ENCODE measurements at regions not wholly inside any gene's neighbourhood (a gene's known extent, or its start where the extent isn't known, plus 50 kb on each side); places are given as distances from the start of the nearest gene placed in this dataset.

- H3K4me1 ChIP-seq (ENCODE audit: insufficient read depth, low read length): no peaks in the 10 kb centered on the region
- no peak for DNase-seq
- H3K36me3 ChIP-seq (ENCODE audit: insufficient read depth, low read length): no peaks in the 10 kb centered on the region
- no peak overlapping the region for H3K4me3 Mint-ChIP-seq
- H3K4me1 Mint-ChIP-seq: no peaks in the 10 kb centered on the region
- H3K4me3 ChIP-seq (ENCODE audit: low read length): no peak overlapping the region
- H3K27me3 ChIP-seq (ENCODE audit: insufficient read depth, low read length, poor library complexity, severe bottlenecking): no peaks in the 10 kb centered on the region
- H3K9me3 Mint-ChIP-seq: no peaks in the 10 kb centered on the region
- peaks cover 0 to 2% of the 10 kb centered on the region in 2 donors for H3K27me3 Mint-ChIP-seq
- H3K27ac Mint-ChIP-seq: no peak overlapping the region
- no peak overlapping the region for H3K27ac ChIP-seq (ENCODE audit: low read depth, low read length)
- H3K9me3 ChIP-seq (ENCODE audit: low read length): no peaks in the 10 kb centered on the region
- ChIA-PET POLR2A (no interaction called here), CTCF (no interaction called here)
- H3K36me3 Mint-ChIP-seq: no peaks in the 10 kb centered on the region
Measured at GRCh38 chr12:19957308-19958125, 410.8 kb upstream of the PDE3A start.

GRCh38 chr12:19958389-19958788 lies 409.9 kb upstream of the PDE3A start:
- H3K27me3 Mint-ChIP-seq: peaks cover 0 to 2% of the 10 kb centered on the region in 2 donors
- Histone ChIP-seq H3K9me3 (ENCODE audit: low read length) (no peaks in the 10 kb centered on the region), H3K4me1 (ENCODE audit: insufficient read depth, low read length) (no peaks in the 10 kb centered on the region), H3K27me3 (ENCODE audit: insufficient read depth, low read length, poor library complexity, severe bottlenecking) (no peaks in the 10 kb centered on the region), H3K36me3 (ENCODE audit: insufficient read depth, low read length) (no peaks in the 10 kb centered on the region), H3K4me3 (ENCODE audit: low read length) (no peak overlapping the region), H3K27ac (ENCODE audit: low read depth, low read length) (no peak overlapping the region)
- H3K36me3 Mint-ChIP-seq: no peaks in the 10 kb centered on the region
- no peak overlapping the region for H3K4me3 Mint-ChIP-seq
- DNase-seq: no peak
- ChIA-PET POLR2A (no interaction called here), CTCF (no interaction called here)
- H3K9me3 Mint-ChIP-seq: no peaks in the 10 kb centered on the region
- no peaks in the 10 kb centered on the region for H3K4me1 Mint-ChIP-seq
- no peak overlapping the region for H3K27ac Mint-ChIP-seq

DNA sequence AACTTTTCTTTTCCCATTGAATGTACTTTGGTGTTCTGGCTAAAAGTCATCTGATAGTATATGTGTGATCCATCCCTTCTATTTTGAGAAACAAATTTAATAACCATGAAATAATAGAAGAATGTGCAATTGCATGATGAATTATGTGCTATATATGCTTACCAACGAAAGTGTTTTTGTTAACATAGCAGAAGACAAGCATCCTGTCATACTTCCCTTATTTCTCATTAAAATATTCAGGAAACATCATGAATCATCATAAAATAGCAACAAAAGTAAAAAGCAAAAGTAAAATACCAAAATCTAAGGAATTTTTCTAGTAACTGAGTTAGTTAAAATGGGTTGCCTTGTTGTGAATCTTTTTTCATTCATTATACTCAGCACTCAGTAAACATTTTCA lies 409.0 kb upstream of the PDE3A start:
- no peaks in the 10 kb centered on the region for H3K4me1 ChIP-seq (ENCODE audit: insufficient read depth, low read length)
- Mint-ChIP-seq H3K4me1 (no peaks in the 10 kb centered on the region), H3K4me3 (no peak overlapping the region), H3K9me3 (no peaks in the 10 kb centered on the region), H3K27me3 (peaks cover 0 to under 1% of the 10 kb centered on the region in 2 donors), H3K36me3 (no peaks in the 10 kb centered on the region), H3K27ac (no peak overlapping the region)
- ChIA-PET POLR2A (no interaction called here), CTCF (no interaction called here)
- no peaks in the 10 kb centered on the region for H3K27me3 ChIP-seq (ENCODE audit: insufficient read depth, low read length, poor library complexity, severe bottlenecking)
- no peak for DNase-seq
- H3K9me3 ChIP-seq (ENCODE audit: low read length): no peaks in the 10 kb centered on the region
- H3K36me3 ChIP-seq (ENCODE audit: insufficient read depth, low read length): no peaks in the 10 kb centered on the region
- no peak overlapping the region for H3K4me3 ChIP-seq (ENCODE audit: low read length)
- H3K27ac ChIP-seq (ENCODE audit: low read depth, low read length): no peak overlapping the region

GRCh38 chr12:19960527-19960926 lies 407.8 kb upstream of the PDE3A start:
- ChIA-PET POLR2A (no interaction called here), CTCF (no interaction called here)
- Histone ChIP-seq H3K36me3 (ENCODE audit: insufficient read depth, low read length) (no peaks in the 10 kb centered on the region), H3K9me3 (ENCODE audit: low read length) (no peaks in the 10 kb centered on the region), H3K4me3 (ENCODE audit: low read length) (no peak overlapping the region), H3K27ac (ENCODE audit: low read depth, low read length) (no peak overlapping the region), H3K4me1 (ENCODE audit: insufficient read depth, low read length) (no peaks in the 10 kb centered on the region), H3K27me3 (ENCODE audit: insufficient read depth, low read length, poor library complexity, severe bottlenecking) (no peaks in the 10 kb centered on the region)
- no peak for DNase-seq
- H3K9me3 Mint-ChIP-seq: no peaks in the 10 kb centered on the region
- no peak overlapping the region for H3K4me3 Mint-ChIP-seq
- H3K27me3 Mint-ChIP-seq: no peaks in the 10 kb centered on the region
- H3K27ac Mint-ChIP-seq: no peak overlapping the region
- no peaks in the 10 kb centered on the region for H3K4me1 Mint-ChIP-seq
- no peaks in the 10 kb centered on the region for H3K36me3 Mint-ChIP-seq

GRCh38 chr12:19962192-19962591 lies 406.1 kb upstream of the PDE3A start:
- CTCF ChIA-PET: no interaction called here
- Mint-ChIP-seq H3K4me3 (no peak overlapping the region), H3K27ac (no peak overlapping the region), H3K36me3 (no peaks in the 10 kb centered on the region), H3K9me3 (no peaks in the 10 kb centered on the region), H3K4me1 (no peaks in the 10 kb centered on the region), H3K27me3 (peaks cover 0 to 3% of the 10 kb centered on the region in 2 donors)
- Histone ChIP-seq H3K27me3 (ENCODE audit: insufficient read depth, low read length, poor library complexity, severe bottlenecking) (no peaks in the 10 kb centered on the region), H3K36me3 (ENCODE audit: insufficient read depth, low read length) (no peaks in the 10 kb centered on the region), H3K4me3 (ENCODE audit: low read length) (no peak overlapping the region), H3K4me1 (ENCODE audit: insufficient read depth, low read length) (no peaks in the 10 kb centered on the region), H3K27ac (ENCODE audit: low read depth, low read length) (no peak overlapping the region), H3K9me3 (ENCODE audit: low read length) (no peaks in the 10 kb centered on the region)
- DNase-seq: no peak
- POLR2A ChIA-PET: no interaction called here

DNA sequence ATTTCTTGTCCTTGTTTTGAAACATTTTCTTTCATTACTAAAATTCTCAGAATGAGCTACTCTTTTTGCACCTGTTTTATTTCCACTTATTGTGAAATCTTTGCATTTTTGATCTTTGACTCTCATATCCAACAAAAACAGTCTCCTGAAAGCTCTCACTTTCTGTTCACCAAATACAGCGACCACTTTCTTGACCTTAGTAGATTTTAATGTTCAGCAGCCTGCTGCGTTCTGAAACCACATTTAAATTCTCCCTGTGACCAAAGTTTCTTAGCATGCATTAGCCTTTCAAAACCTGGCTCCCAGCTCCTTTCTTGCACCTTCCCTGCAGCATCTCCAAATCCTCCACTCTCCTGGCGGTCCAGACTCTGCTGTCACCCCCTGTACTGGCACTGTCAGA lies 404.4 kb upstream of the PDE3A start:
- ChIA-PET CTCF (no interaction called here), POLR2A (no interaction called here)
- no peak overlapping the region for H3K27ac Mint-ChIP-seq
- no peaks in the 10 kb centered on the region for H3K9me3 ChIP-seq (ENCODE audit: low read length)
- no peak for DNase-seq
- no peaks in the 10 kb centered on the region for H3K9me3 Mint-ChIP-seq
- no peak overlapping the region for H3K4me3 ChIP-seq (ENCODE audit: low read length)
- H3K4me1 ChIP-seq (ENCODE audit: insufficient read depth, low read length): no peaks in the 10 kb centered on the region
- no peaks in the 10 kb centered on the region for H3K4me1 Mint-ChIP-seq
- no peak overlapping the region for H3K27ac ChIP-seq (ENCODE audit: low read depth, low read length)
- H3K27me3 Mint-ChIP-seq: peaks cover 0 to 3% of the 10 kb centered on the region in 2 donors
- H3K36me3 Mint-ChIP-seq: no peaks in the 10 kb centered on the region
- no peaks in the 10 kb centered on the region for H3K36me3 ChIP-seq (ENCODE audit: insufficient read depth, low read length)
- no peak overlapping the region for H3K4me3 Mint-ChIP-seq
- H3K27me3 ChIP-seq (ENCODE audit: insufficient read depth, low read length, poor library complexity, severe bottlenecking): no peaks in the 10 kb centered on the region

DNA sequence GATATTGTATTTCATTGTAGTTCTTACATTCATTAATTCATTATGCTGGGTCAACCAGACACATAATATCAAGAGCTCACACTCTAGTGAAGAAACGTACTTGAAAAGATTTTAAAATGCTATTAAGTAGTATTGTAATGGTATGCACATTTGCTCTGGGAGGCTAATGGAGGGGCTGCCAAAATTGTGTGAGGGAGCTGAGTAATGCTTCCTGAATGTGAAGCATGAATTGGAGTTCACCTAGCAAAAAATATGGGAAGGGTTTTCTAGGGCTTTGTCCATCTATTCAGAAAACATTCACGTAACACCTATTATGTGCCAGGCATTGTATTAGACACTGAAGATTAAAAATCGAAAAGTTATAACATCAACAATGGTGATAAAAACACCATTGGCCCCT lies 403.8 kb upstream of the PDE3A start:
- H3K9me3 Mint-ChIP-seq: no peaks in the 10 kb centered on the region
- H3K9me3 ChIP-seq (ENCODE audit: low read length): no peaks in the 10 kb centered on the region
- H3K27me3 Mint-ChIP-seq: peaks cover 0 to 3% of the 10 kb centered on the region in 2 donors
- H3K27me3 ChIP-seq (ENCODE audit: insufficient read depth, low read length, poor library complexity, severe bottlenecking): no peaks in the 10 kb centered on the region
- no peaks in the 10 kb centered on the region for H3K36me3 ChIP-seq (ENCODE audit: insufficient read depth, low read length)
- POLR2A ChIA-PET: no interaction called here
- H3K4me1 ChIP-seq (ENCODE audit: insufficient read depth, low read length): no peaks in the 10 kb centered on the region
- H3K4me3 Mint-ChIP-seq: no peak overlapping the region
- H3K4me3 ChIP-seq (ENCODE audit: low read length): no peak overlapping the region
- no peaks in the 10 kb centered on the region for H3K36me3 Mint-ChIP-seq
- CTCF ChIA-PET: no interaction called here
- no peak overlapping the region for H3K27ac Mint-ChIP-seq
- H3K4me1 Mint-ChIP-seq: no peaks in the 10 kb centered on the region
- no peak for DNase-seq
- H3K27ac ChIP-seq (ENCODE audit: low read depth, low read length): no peak overlapping the region

DNA sequence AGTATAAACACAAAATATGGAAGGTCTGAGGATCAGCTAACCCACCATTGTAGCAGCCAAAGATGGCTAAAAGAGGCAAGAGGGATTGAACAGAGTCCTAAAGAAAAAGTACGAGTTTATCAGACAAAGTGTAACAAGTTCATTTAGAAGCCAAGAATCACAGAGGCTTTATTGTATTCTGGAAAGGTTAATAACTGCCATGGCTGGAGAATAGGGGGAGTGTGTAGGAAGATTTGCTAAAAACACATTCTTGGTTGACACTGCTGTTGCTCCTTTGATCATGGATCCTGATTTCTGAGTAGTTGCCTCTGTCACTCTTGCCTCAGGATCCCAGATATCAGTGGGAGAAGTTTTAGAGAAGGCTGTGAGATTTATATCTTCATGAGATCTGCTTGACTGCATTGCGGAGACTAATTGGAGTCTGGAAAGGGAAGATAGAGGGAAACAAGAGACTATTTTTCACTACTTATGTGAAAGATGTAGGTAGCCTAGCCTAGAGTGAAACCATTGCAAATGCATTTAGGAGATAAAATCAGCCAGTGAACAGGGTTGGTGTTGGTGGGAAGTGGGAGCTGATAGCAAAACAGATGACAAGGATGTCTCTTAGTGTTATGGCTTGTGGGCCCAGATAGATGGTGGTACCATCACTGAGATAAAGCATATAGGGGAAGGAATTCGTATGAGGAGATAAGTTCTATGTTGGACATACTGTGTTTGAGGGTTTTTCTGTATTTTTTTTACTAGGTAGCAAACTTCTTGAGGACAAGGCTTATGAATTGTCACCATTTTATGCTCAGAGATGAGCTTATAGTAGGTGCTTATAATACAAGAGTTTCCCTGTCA lies 402.9 kb upstream of the PDE3A start:
- no peak for DNase-seq
- Mint-ChIP-seq H3K4me1 (no peaks in the 10 kb centered on the region), H3K9me3 (no peaks in the 10 kb centered on the region), H3K27me3 (peaks cover 0 to 3% of the 10 kb centered on the region in 2 donors), H3K27ac (no peak overlapping the region), H3K36me3 (no peaks in the 10 kb centered on the region), H3K4me3 (no peak overlapping the region)
- H3K4me1 ChIP-seq (ENCODE audit: insufficient read depth, low read length): no peaks in the 10 kb centered on the region
- no peaks in the 10 kb centered on the region for H3K36me3 ChIP-seq (ENCODE audit: insufficient read depth, low read length)
- no peak overlapping the region for H3K27ac ChIP-seq (ENCODE audit: low read depth, low read length)
- ChIA-PET CTCF (no interaction called here), POLR2A (no interaction called here)
- no peak overlapping the region for H3K4me3 ChIP-seq (ENCODE audit: low read length)
- H3K9me3 ChIP-seq (ENCODE audit: low read length): no peaks in the 10 kb centered on the region
- H3K27me3 ChIP-seq (ENCODE audit: insufficient read depth, low read length, poor library complexity, severe bottlenecking): no peaks in the 10 kb centered on the region
